HCT116 (cell line): ENCODE measurements at regions not wholly inside any gene's neighbourhood (a gene's known extent, or its start where the extent isn't known, plus 50 kb on each side); places are given as distances from the start of the nearest gene placed in this dataset.

ENCODE experiments used
- EGR1 ChIP-seq: IDR thresholded peaks from 2 replicates; pipeline ENCODE4 v1.6.1; 2012; ENCODE audit warnings: low read depth
- EZH2 ChIP-seq: fragments of 200-600 bp; sonication (generic); IDR thresholded peaks from 2 replicates; pipeline ENCODE4 v1.6.1; 2017; ENCODE audit warnings: antibody characterized with exemption, mixed run types
- EZH2phosphoT487 ChIP-seq: fragments of 200-600 bp; IDR thresholded peaks from 2 replicates; pipeline ENCODE4 v1.6.1; 2018; ENCODE audit warnings: antibody characterized with exemption, borderline replicate concordance
- MAX ChIP-seq: IDR thresholded peaks from 2 replicates; pipeline ENCODE4 v1.6.1; 2012
- POLR2A ChIP-seq: IDR thresholded peaks from 2 replicates; pipeline ENCODE4 v1.7.0; 2011; ENCODE audit warnings: borderline replicate concordance; ENCODE audit not compliant: insufficient read depth, insufficient read length; ENCODE audit errors: extremely low read depth
- POLR2AphosphoS5 ChIP-seq: IDR thresholded peaks from 2 replicates; pipeline ENCODE4 v1.6.1; 2011; ENCODE audit warnings: mild to moderate bottlenecking, low read depth, low read length, moderate library complexity
- RAD21 ChIP-seq: IDR thresholded peaks from 2 replicates; pipeline ENCODE4 v1.6.1; 2012; ENCODE audit warnings: low read depth, mild to moderate bottlenecking
- REST ChIP-seq: IDR thresholded peaks from 2 replicates; pipeline ENCODE4 v1.6.1; 2012; ENCODE audit warnings: low read depth
- SIN3A ChIP-seq: IDR thresholded peaks from 2 replicates; pipeline ENCODE4 v1.6.1; 2012; ENCODE audit warnings: low read depth
- SRF ChIP-seq: IDR thresholded peaks from 2 replicates; pipeline ENCODE4 v1.6.1; 2012; ENCODE audit warnings: low read depth
- TCF7L2 ChIP-seq: IDR thresholded peaks from 2 replicates; pipeline ENCODE4 v1.7.0; 2011; ENCODE audit warnings: borderline replicate concordance, inconsistent platforms; ENCODE audit not compliant: insufficient read depth, insufficient read length; ENCODE audit errors: extremely low read depth
- YY1 ChIP-seq: IDR thresholded peaks from 2 replicates; pipeline ENCODE4 v1.6.1; 2011; ENCODE audit warnings: low read length, low read depth, moderate library complexity, mild to moderate bottlenecking; ENCODE audit not compliant: insufficient replicate concordance; ENCODE audit errors: extremely low read depth
- ZBTB33 ChIP-seq: IDR thresholded peaks from 2 replicates; pipeline ENCODE4 v1.6.1; 2011; ENCODE audit warnings: mild to moderate bottlenecking, low read length, moderate library complexity; ENCODE audit not compliant: insufficient replicate concordance; ENCODE audit errors: extremely low read depth
- TF ChIP-seq, protein P1 (sequence below), 3 experiments: fragments of 200-600 bp in 1 of 3; sonication (generic) in 1 of 3; IDR thresholded peaks in 2 of 3; conservative IDR thresholded peaks in 1 of 3; 2 replicates each; pipeline ENCODE4 v1.5.1; 2012 to 2017; ENCODE audit warnings: low read depth in 2 of 3, low read length in 2 of 3, antibody characterized with exemption in 1 of 3, borderline replicate concordance in 1 of 3, control low read depth in 1 of 3, mild to moderate bottlenecking in 1 of 3, mixed read lengths in 1 of 3, mixed run types in 1 of 3, moderate library complexity in 1 of 3; ENCODE audit not compliant: insufficient read depth in 1 of 3

GRCh38 chr11:21769188-21769587 lies 423.7 kb upstream of the ANO5 start:
- no peak for TF ChIP-seq POLR2AphosphoS5
- TF ChIP-seq, protein P1, sequence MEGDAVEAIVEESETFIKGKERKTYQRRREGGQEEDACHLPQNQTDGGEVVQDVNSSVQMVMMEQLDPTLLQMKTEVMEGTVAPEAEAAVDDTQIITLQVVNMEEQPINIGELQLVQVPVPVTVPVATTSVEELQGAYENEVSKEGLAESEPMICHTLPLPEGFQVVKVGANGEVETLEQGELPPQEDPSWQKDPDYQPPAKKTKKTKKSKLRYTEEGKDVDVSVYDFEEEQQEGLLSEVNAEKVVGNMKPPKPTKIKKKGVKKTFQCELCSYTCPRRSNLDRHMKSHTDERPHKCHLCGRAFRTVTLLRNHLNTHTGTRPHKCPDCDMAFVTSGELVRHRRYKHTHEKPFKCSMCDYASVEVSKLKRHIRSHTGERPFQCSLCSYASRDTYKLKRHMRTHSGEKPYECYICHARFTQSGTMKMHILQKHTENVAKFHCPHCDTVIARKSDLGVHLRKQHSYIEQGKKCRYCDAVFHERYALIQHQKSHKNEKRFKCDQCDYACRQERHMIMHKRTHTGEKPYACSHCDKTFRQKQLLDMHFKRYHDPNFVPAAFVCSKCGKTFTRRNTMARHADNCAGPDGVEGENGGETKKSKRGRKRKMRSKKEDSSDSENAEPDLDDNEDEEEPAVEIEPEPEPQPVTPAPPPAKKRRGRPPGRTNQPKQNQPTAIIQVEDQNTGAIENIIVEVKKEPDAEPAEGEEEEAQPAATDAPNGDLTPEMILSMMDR (IDR thresholded peaks at IDR 0.05 in 2 of 3, conservative IDR thresholded peaks at IDR 0.05 in 1 of 3; ENCODE audit: borderline replicate concordance in 1 of 3, insufficient read depth in 1 of 3, low read depth in 2 of 3, low read length in 2 of 3), result no peak
- TF ChIP-seq POLR2A, result no peak
- TF ChIP-seq ZBTB33, result no peak
- no peak for TF ChIP-seq SIN3A
- TF ChIP-seq YY1, result no peak
- TF ChIP-seq TCF7L2, result no peak
- no peak for TF ChIP-seq EZH2
- TF ChIP-seq EZH2phosphoT487, result no peak
- TF ChIP-seq REST, result no peak
- TF ChIP-seq MAX, result no peak
- no peak for TF ChIP-seq SRF
- no peak for TF ChIP-seq RAD21
- no peak for TF ChIP-seq EGR1
